ENCODE measurements at regions not wholly inside any gene's neighbourhood (a gene's known extent, or its start where the extent isn't known, plus 50 kb on each side); places are given as distances from the start of the nearest gene placed in this dataset.
A peak's percentile ranks its signal among the peaks of the same experiment; 100 is the strongest.

- no peak for TF ChIP-seq GATA3 (IDR thresholded peaks at IDR 0.05; ENCODE audit: low read depth, low read length)
- no peak for TF ChIP-seq GATA2 (IDR thresholded peaks at IDR 0.05; ENCODE audit: low read depth, low read length)
Observed at GRCh38 chr5:103693517-103693916, 130.9 kb upstream of the NUDT12 start.

- TF ChIP-seq GATA2 (IDR thresholded peaks at IDR 0.05; ENCODE audit: low read depth, low read length) = no peak
- TF ChIP-seq GATA3 (IDR thresholded peaks at IDR 0.05; ENCODE audit: low read depth, low read length) = no peak
Observed at GRCh38 chr5:103690676-103691075, 128.1 kb upstream of the NUDT12 start.

- no peak for TF ChIP-seq GATA2 (IDR thresholded peaks at IDR 0.05; ENCODE audit: low read depth, low read length)
- no peak for TF ChIP-seq GATA3 (IDR thresholded peaks at IDR 0.05; ENCODE audit: low read depth, low read length)
Observed at GRCh38 chr5:103679873-103680272, 117.3 kb upstream of the NUDT12 start.

GRCh38 chr5:103674739-103675138 is 112.2 kb upstream of the NUDT12 start:
- TF ChIP-seq GATA2 (IDR thresholded peaks at IDR 0.05; ENCODE audit: low read depth, low read length) = no peak
- no peak for TF ChIP-seq GATA3 (IDR thresholded peaks at IDR 0.05; ENCODE audit: low read depth, low read length)

- TF ChIP-seq GATA3 (IDR thresholded peaks at IDR 0.05; ENCODE audit: low read depth, low read length) (no peak), GATA2 (IDR thresholded peaks at IDR 0.05; ENCODE audit: low read depth, low read length) (no peak)
Observed at GRCh38 chr5:103674251-103674650, 111.7 kb upstream of the NUDT12 start.

GRCh38 chr5:103669615-103670014 is 107.0 kb upstream of the NUDT12 start:
- TF ChIP-seq GATA2 (IDR thresholded peaks at IDR 0.05; ENCODE audit: low read depth, low read length) (no peak), GATA3 (IDR thresholded peaks at IDR 0.05; ENCODE audit: low read depth, low read length) (no peak)

GRCh38 chr5:103668281-103668680 is 105.7 kb upstream of the NUDT12 start:
- no peak for TF ChIP-seq GATA2 (IDR thresholded peaks at IDR 0.05; ENCODE audit: low read depth, low read length)
- no peak for TF ChIP-seq GATA3 (IDR thresholded peaks at IDR 0.05; ENCODE audit: low read depth, low read length)

GRCh38 chr5:103667068-103667467 is 104.5 kb upstream of the NUDT12 start:
- no peak for TF ChIP-seq GATA2 (IDR thresholded peaks at IDR 0.05; ENCODE audit: low read depth, low read length)
- TF ChIP-seq GATA3 (IDR thresholded peaks at IDR 0.05; ENCODE audit: low read depth, low read length) = no peak

- peak; percentile 56; the same call in 1 of the 2 replicates for TF ChIP-seq GATA3 (IDR thresholded peaks at IDR 0.05; ENCODE audit: low read depth, low read length)
- TF ChIP-seq GATA2 (IDR thresholded peaks at IDR 0.05; ENCODE audit: low read depth, low read length) = peak; percentile 64
Observed at GRCh38 chr5:103657301-103657700, 94.7 kb upstream of the NUDT12 start.

GRCh38 chr5:103648086-103648485 is 85.5 kb upstream of the NUDT12 start:
- TF ChIP-seq GATA3 (IDR thresholded peaks at IDR 0.05; ENCODE audit: low read depth, low read length) = no peak

- TF ChIP-seq GATA2 (IDR thresholded peaks at IDR 0.05; ENCODE audit: low read depth, low read length) = no peak
- TF ChIP-seq GATA3 (IDR thresholded peaks at IDR 0.05; ENCODE audit: low read depth, low read length) = no peak
Observed at GRCh38 chr5:103646698-103647614, 84.4 kb upstream of the NUDT12 start.

GRCh38 chr5:103645816-103646215 is 83.2 kb upstream of the NUDT12 start:
- TF ChIP-seq GATA3 (IDR thresholded peaks at IDR 0.05; ENCODE audit: low read depth, low read length) (no peak), GATA2 (IDR thresholded peaks at IDR 0.05; ENCODE audit: low read depth, low read length) (no peak)

GRCh38 chr5:103638979-103639378 is 76.4 kb upstream of the NUDT12 start:
- TF ChIP-seq GATA3 (IDR thresholded peaks at IDR 0.05; ENCODE audit: low read depth, low read length) (no peak), GATA2 (IDR thresholded peaks at IDR 0.05; ENCODE audit: low read depth, low read length) (no peak)

- no peak for TF ChIP-seq GATA2 (IDR thresholded peaks at IDR 0.05; ENCODE audit: low read depth, low read length)
Observed at GRCh38 chr5:103624675-103625074, 62.1 kb upstream of the NUDT12 start.

GRCh38 chr5:103624035-103624480 is 61.5 kb upstream of the NUDT12 start:
- TF ChIP-seq GATA3 (IDR thresholded peaks at IDR 0.05; ENCODE audit: low read depth, low read length) = no peak
- no peak for TF ChIP-seq GATA2 (IDR thresholded peaks at IDR 0.05; ENCODE audit: low read depth, low read length)
